Esophagus muscularis mucosa (tissue), 4 donors: ENCODE measurements at regions not wholly inside any gene's neighbourhood (a gene's known extent, or its start where the extent isn't known, plus 50 kb on each side); places are given as distances from the start of the nearest gene placed in this dataset.

Experiments used
- DNase-seq: peaks from one replicate; pipeline ENCODE4 v3.0.0-alpha.2; 2017; ENCODE audit errors: extremely low spot score
- H3K27ac ChIP-seq, 4 donors: fragments of 200-600 bp; sonication (generic); replicated peaks in 1 of 4; 1 replicate in 3 of 4; 2 replicates in 1 of 4; pipeline ENCODE4 v1.5.1; 2016 to 2019; ENCODE audit warnings: mild to moderate bottlenecking in 1 of 4
- H3K27me3 ChIP-seq, 4 donors: fragments of 200-600 bp; sonication (generic); one replicate each; pipeline versions ENCODE4 v1.5.1 to v1.6.0; 2016 to 2019
- H3K36me3 ChIP-seq, 4 donors: fragments of 200-600 bp; sonication (generic); one replicate each; pipeline ENCODE4 v1.5.1; 2016 to 2019
- H3K4me1 ChIP-seq, 4 donors: fragments of 200-600 bp; sonication (generic); one replicate each; pipeline ENCODE4 v1.5.1; 2016 to 2019
- H3K4me3 ChIP-seq, 4 donors: fragments of 200-600 bp; sonication (generic); 1 replicate in 2 of 4; 2 replicates in 2 of 4; pipeline ENCODE4 v1.5.1; 2016 to 2019; ENCODE audit warnings: mild to moderate bottlenecking in 4 of 4, moderate library complexity in 1 of 4
- H3K9me3 ChIP-seq, 4 donors: fragments of 200-600 bp; sonication (generic); 1 replicate in 3 of 4; 2 replicates in 1 of 4; pipeline ENCODE4 v1.5.1; 2016 to 2019
- EP300 ChIP-seq: sonication (generic); formaldehyde crosslinking; IDR thresholded peaks from one replicate; pipeline ENCODE4 v1.6.1; 2017; ENCODE audit warnings: antibody characterized with exemption
- POLR2A ChIP-seq: fragments of 450-650 bp; IDR thresholded peaks from one replicate; pipeline ENCODE4 v1.6.1; 2017; ENCODE audit warnings: antibody characterized with exemption, moderate library complexity, mild to moderate bottlenecking, low read depth
- POLR2AphosphoS5 ChIP-seq, 2 donors: sonication (generic); formaldehyde crosslinking; IDR thresholded peaks; one replicate each; pipeline ENCODE4 v1.6.1; 2017; ENCODE audit warnings: antibody characterized with exemption in 2 of 2
- WGBS: methylation state at CpG from one replicate; pipeline ENCODE4 v1.1.5; 2018; 5-methylcytosine and 5-hydroxymethylcytosine counted together
- intact Hi-C: fragments of 100-400 bp; cut with DNase I; formaldehyde crosslinking; loops from one replicate; pipeline ENCODE4 v1.15.1; 2023
- small RNA-seq, 3 donors: library from RNA; depleted of rRNA; stranded (forward); fragments of <200 nt; gene quantifications; one replicate each; pipeline ENCODE3, GENCODE V24; 2016
- TF ChIP-seq, protein P1 (sequence below), 3 experiments: fragments of 200-600 bp in 2 of 3; fragments of 450-650 bp in 1 of 3; sonication (generic) in 2 of 3; IDR thresholded peaks; one replicate each; pipeline ENCODE4 v1.5.1; 2017 to 2019; ENCODE audit warnings: antibody characterized with exemption in 3 of 3, mild to moderate bottlenecking in 2 of 3, moderate library complexity in 1 of 3

DNA sequence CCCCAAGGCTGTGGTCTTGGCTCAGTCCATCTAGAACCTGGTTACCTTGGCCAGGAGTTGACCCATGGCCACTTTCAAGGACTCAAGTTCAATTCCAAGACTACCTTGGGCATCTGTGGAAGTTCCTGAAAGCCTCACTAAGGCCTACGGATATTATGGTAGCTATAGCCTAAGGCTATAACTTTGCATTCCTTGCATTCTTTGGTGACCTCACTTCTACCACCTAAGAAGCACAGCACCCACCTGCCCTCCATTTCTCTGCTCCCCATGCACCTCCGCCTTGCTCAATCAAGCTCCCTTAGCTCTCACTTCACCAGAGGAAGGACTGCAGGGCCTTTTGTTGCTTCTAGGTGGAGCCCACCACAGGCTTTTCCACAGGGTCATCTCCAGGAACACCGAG, 50.3 kb upstream of the GALNT18 start:
- Histone ChIP-seq H3K4me1 (peaks cover 5 to 64% (median 45%) of the 10 kb centered on the region in 4 donors), H3K27ac (no peak overlapping the region), H3K4me3 (no peak overlapping the region), H3K36me3 (no peaks in the 10 kb centered on the region), H3K9me3 (no peaks in the 10 kb centered on the region), H3K27me3 (no peaks in the 10 kb centered on the region)
- TF ChIP-seq, protein P1, sequence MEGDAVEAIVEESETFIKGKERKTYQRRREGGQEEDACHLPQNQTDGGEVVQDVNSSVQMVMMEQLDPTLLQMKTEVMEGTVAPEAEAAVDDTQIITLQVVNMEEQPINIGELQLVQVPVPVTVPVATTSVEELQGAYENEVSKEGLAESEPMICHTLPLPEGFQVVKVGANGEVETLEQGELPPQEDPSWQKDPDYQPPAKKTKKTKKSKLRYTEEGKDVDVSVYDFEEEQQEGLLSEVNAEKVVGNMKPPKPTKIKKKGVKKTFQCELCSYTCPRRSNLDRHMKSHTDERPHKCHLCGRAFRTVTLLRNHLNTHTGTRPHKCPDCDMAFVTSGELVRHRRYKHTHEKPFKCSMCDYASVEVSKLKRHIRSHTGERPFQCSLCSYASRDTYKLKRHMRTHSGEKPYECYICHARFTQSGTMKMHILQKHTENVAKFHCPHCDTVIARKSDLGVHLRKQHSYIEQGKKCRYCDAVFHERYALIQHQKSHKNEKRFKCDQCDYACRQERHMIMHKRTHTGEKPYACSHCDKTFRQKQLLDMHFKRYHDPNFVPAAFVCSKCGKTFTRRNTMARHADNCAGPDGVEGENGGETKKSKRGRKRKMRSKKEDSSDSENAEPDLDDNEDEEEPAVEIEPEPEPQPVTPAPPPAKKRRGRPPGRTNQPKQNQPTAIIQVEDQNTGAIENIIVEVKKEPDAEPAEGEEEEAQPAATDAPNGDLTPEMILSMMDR (IDR thresholded peaks at IDR 0.05) = no peak
- TF ChIP-seq POLR2AphosphoS5 (IDR thresholded peaks at IDR 0.05) = no peak
- TF ChIP-seq POLR2A = no peak
- TF ChIP-seq EP300 = no peak
- 92% methylated on average over 3 of the region's 3 CpGs for WGBS
- intact Hi-C loops = no loop called here
- DNase-seq = no peak

Small RNA genes lying in the stretch of these regions (small RNA-seq; reads per million reads assigned to genes)
- gene MIR8070 = 0 reads per million in 3 donors
